B cell (primary cell): ENCODE measurements at regions not wholly inside any gene's neighbourhood (a gene's known extent, or its start where the extent isn't known, plus 50 kb on each side); places are given as distances from the start of the nearest gene placed in this dataset.

ENCODE experiments used
- ATAC-seq: fragments of 200-7000 bp; cut with Tn5 transposase; one replicate; pipeline ENCODE4 v1.10.0; 2021; ENCODE audit warnings: low read depth, mild to moderate bottlenecking, moderate number of reproducible peaks, moderate library complexity
- CTCF ChIA-PET: fragments of 350-600 bp; sonication (Branson Sonifier 250); formaldehyde crosslinking; loops from one replicate; lab custom pipeline; 2021; ENCODE audit warnings: antibody characterized with exemption, inconsistent platforms; lab: Charles Lee
- POLR2A ChIA-PET: fragments of 350-600 bp; sonication (Branson Sonifier 250); formaldehyde crosslinking; loops from one replicate; lab custom pipeline; 2021; ENCODE audit warnings: antibody characterized with exemption; lab: Charles Lee
- DNase-seq: peaks from one replicate; pipeline ENCODE4 v3.0.0; 2013
- H2AFZ ChIP-seq: 2 replicates; pipeline ENCODE4 v1.6.1; 2012; ENCODE audit warnings: mild to moderate bottlenecking, low read depth, low read length; ENCODE audit not compliant: insufficient read depth, poor library complexity, severe bottlenecking
- H3K27ac ChIP-seq, 2 donors: 1 replicate in 1 of 2; 2 replicates in 1 of 2; pipeline ENCODE4 v1.5.1; 2012 to 2013; ENCODE audit warnings: low read length in 2 of 2, mild to moderate bottlenecking in 2 of 2, moderate library complexity in 1 of 2
- H3K27me3 ChIP-seq, 4 experiments: fragments of 200-600 bp in 1 of 4; sonication (generic) in 1 of 4; replicated peaks in 1 of 4; 1 replicate in 2 of 4; 2 replicates in 2 of 4; pipeline versions ENCODE4 v1.6.1 to v1.7.0; 2013 to 2016; ENCODE audit warnings: low read length in 3 of 4, mild to moderate bottlenecking in 2 of 4, mixed read lengths in 1 of 4, moderate library complexity in 1 of 4; ENCODE audit not compliant: insufficient read depth in 4 of 4, control insufficient read depth in 3 of 4; ENCODE audit errors: control extremely low read depth in 1 of 4
- H3K36me3 ChIP-seq, 2 experiments: replicated peaks in 1 of 2; 1 replicate in 1 of 2; 2 replicates in 1 of 2; pipeline versions ENCODE4 v1.6.1 to v1.7.1; 2013; ENCODE audit warnings: low read length in 1 of 2; ENCODE audit not compliant: insufficient read depth in 2 of 2, control insufficient read depth in 1 of 2; ENCODE audit errors: control extremely low read depth in 1 of 2, extremely low read depth in 1 of 2
- H3K4me1 ChIP-seq, 2 donors: fragments of 200-600 bp in 1 of 2; sonication (generic) in 1 of 2; 1 replicate in 1 of 2; 2 replicates in 1 of 2; pipeline versions ENCODE4 v1.5.1 to v1.6.1; 2013 to 2017; ENCODE audit warnings: low read length in 2 of 2; ENCODE audit not compliant: control insufficient read depth in 2 of 2, insufficient read depth in 2 of 2
- H3K4me2 ChIP-seq: replicated peaks from 2 replicates; pipeline ENCODE3; 2012; ENCODE audit warnings: mild to moderate bottlenecking, low read depth, low read length; ENCODE audit not compliant: poor library complexity, severe bottlenecking
- H3K4me3 ChIP-seq, 5 experiments: fragments of 200-600 bp in 1 of 5; sonication (generic) in 1 of 5; 1 replicate in 3 of 5; 2 replicates in 2 of 5; pipeline versions ENCODE4 v1.5.1 to v1.7.0; 2011 to 2016; ENCODE audit warnings: low read length in 4 of 5, mild to moderate bottlenecking in 4 of 5, low read depth in 2 of 5, control low read depth in 1 of 5, moderate library complexity in 1 of 5; ENCODE audit not compliant: insufficient read depth in 1 of 5; ENCODE audit errors: control extremely low read depth in 1 of 5, extremely low read depth in 1 of 5
- H3K79me2 ChIP-seq: fragments of 200-600 bp; sonication (generic); one replicate; pipeline ENCODE4 v1.6.0; 2016; ENCODE audit warnings: low read length; ENCODE audit not compliant: control insufficient read depth, insufficient read depth
- H3K9ac ChIP-seq: fragments of 200-600 bp; sonication (generic); 2 replicates; pipeline ENCODE4 v1.6.1; 2017; ENCODE audit warnings: mild to moderate bottlenecking, low read length, moderate library complexity
- H3K9me3 ChIP-seq, 3 donors: one replicate each; pipeline versions ENCODE4 v1.6.1 to v1.7.1; 2013; ENCODE audit warnings: low read length in 2 of 3; ENCODE audit not compliant: control insufficient read depth in 2 of 3, insufficient read depth in 1 of 3; ENCODE audit errors: control extremely low read depth in 1 of 3
- H4K20me1 ChIP-seq: 2 replicates; pipeline ENCODE4 v1.6.0; 2012; ENCODE audit warnings: mild to moderate bottlenecking, low read length; ENCODE audit not compliant: insufficient read depth, control insufficient read depth, poor library complexity, severe bottlenecking
- H3K27ac Mint-ChIP-seq: one replicate; pipeline ENCODE4 v1.8.0; 2021; ENCODE audit warnings: mixed read lengths
- H3K27me3 Mint-ChIP-seq: one replicate; pipeline ENCODE4 v1.8.0; 2021; ENCODE audit warnings: mixed read lengths
- H3K4me1 Mint-ChIP-seq: one replicate; pipeline ENCODE4 v1.8.0; 2021; ENCODE audit warnings: mixed read lengths
- H3K4me3 Mint-ChIP-seq: one replicate; pipeline ENCODE4 v1.8.0; 2021; ENCODE audit warnings: mixed read lengths
- H3K9me3 Mint-ChIP-seq: one replicate; pipeline ENCODE4 v1.8.0; 2022; ENCODE audit warnings: mixed read lengths; ENCODE audit not compliant: insufficient read depth
- CTCF ChIP-seq: fragments of 200-600 bp; IDR thresholded peaks from one replicate; pipeline ENCODE4 v1.8.0; 2022; ENCODE audit warnings: antibody characterized with exemption, mild to moderate bottlenecking
- EZH2 ChIP-seq: IDR thresholded peaks from 2 replicates; pipeline ENCODE4 v1.6.1; 2012; ENCODE audit warnings: borderline replicate concordance, low read depth, mild to moderate bottlenecking, moderate library complexity, low read length; ENCODE audit not compliant: insufficient read depth, poor library complexity, severe bottlenecking
- WGBS: methylation state at CpG from one replicate; pipeline ENCODE4 v1.1.5; 2013; ENCODE audit warnings: missing lambda C conversion rate; ENCODE audit not compliant: insufficient coverage; 5-methylcytosine and 5-hydroxymethylcytosine counted together
- intact Hi-C: fragments of 100-400 bp; cut with micrococcal nuclease; formaldehyde crosslinking; loops from one replicate; pipeline ENCODE4 v1.10.0; 2022

- intact Hi-C loops: no loop called here
Observed at GRCh38 chr9:28853477-28853876, 1280.2 kb upstream of the C9orf72 start.

GRCh38 chr9:28866951-28867350 is 1293.7 kb upstream of the C9orf72 start:
- POLR2A ChIA-PET: no interaction called here
- no peaks in the 10 kb centered on the region for H3K36me3 ChIP-seq
- H3K4me3 ChIP-seq: no peak overlapping the region
- Mint-ChIP-seq H3K4me3 (no peak overlapping the region), H3K4me1 (no peaks in the 10 kb centered on the region), H3K27me3 (no peaks in the 10 kb centered on the region), H3K27ac (no peak overlapping the region), H3K9me3 (no peaks in the 10 kb centered on the region)
- H3K27ac ChIP-seq: no peak overlapping the region
- no peaks in the 10 kb centered on the region for H3K79me2 ChIP-seq
- CTCF ChIA-PET: no interaction called here
- intact Hi-C loops: no loop called here
- no peak for ATAC-seq
- no peak for TF ChIP-seq CTCF
- TF ChIP-seq EZH2: no peak
- DNase-seq: no peak
- H3K27me3 ChIP-seq: no peaks in the 10 kb centered on the region
- H3K9me3 ChIP-seq: no peaks in the 10 kb centered on the region
- no peak overlapping the region for H3K9ac ChIP-seq
- H3K4me2 ChIP-seq: no peak overlapping the region
- no peaks in the 10 kb centered on the region for H3K4me1 ChIP-seq
- H2AFZ ChIP-seq: no peak overlapping the region
- no peaks in the 10 kb centered on the region for H4K20me1 ChIP-seq

More at GRCh38 chr9:28853477-28853876, 1280.2 kb upstream of the C9orf72 start:
- H3K4me3 ChIP-seq: no peak overlapping the region
- no peak overlapping the region for H3K9ac ChIP-seq
- ChIA-PET POLR2A (no interaction called here), CTCF (no interaction called here)
- H3K4me1 ChIP-seq: no peaks in the 10 kb centered on the region
- no peak for TF ChIP-seq EZH2
- Mint-ChIP-seq H3K4me1 (no peaks in the 10 kb centered on the region), H3K4me3 (no peak overlapping the region), H3K9me3 (no peaks in the 10 kb centered on the region), H3K27me3 (no peaks in the 10 kb centered on the region), H3K27ac (no peak overlapping the region)
- no peak overlapping the region for H3K4me2 ChIP-seq
- H3K27me3 ChIP-seq: no peaks in the 10 kb centered on the region
- H4K20me1 ChIP-seq: no peaks in the 10 kb centered on the region
- DNase-seq (no peak), ATAC-seq (no peak)
- H2AFZ ChIP-seq: no peak overlapping the region
- no peaks in the 10 kb centered on the region for H3K36me3 ChIP-seq
- H3K79me2 ChIP-seq: no peaks in the 10 kb centered on the region
- WGBS: no CpG with 5 or more reads among the region's 4 CpGs
- H3K9me3 ChIP-seq: no peaks in the 10 kb centered on the region
- H3K27ac ChIP-seq: no peak overlapping the region
